Stimulated activated naive CD8-positive, alpha-beta T cell treated with anti-CD3 and anti-CD28 coated beads, Interleukin-15, amount 100 ng/mL, for 72 hours (primary cell): ENCODE measurements at regions not wholly inside any gene's neighbourhood (a gene's known extent, or its start where the extent isn't known, plus 50 kb on each side); places are given as distances from the start of the nearest gene placed in this dataset.

Experiments
- ATAC-seq: fragments of 150-1000 bp; cut with Tn5 transposase; 2 replicates; pipeline ENCODE4 v1.10.0; 2021; ENCODE audit warnings: mild to moderate bottlenecking, moderate library complexity
- DNase-seq, 2 donors: peaks; one replicate each; pipeline ENCODE4 v3.0.0; 2021 to 2022
- H3K27ac Mint-ChIP-seq, 2 donors: one replicate each; pipeline ENCODE4 v1.8.0; 2022; ENCODE audit warnings: mild to moderate bottlenecking in 2 of 2, mixed read lengths in 2 of 2, moderate library complexity in 2 of 2
- H3K27me3 Mint-ChIP-seq: one replicate; pipeline ENCODE4 v1.8.0; 2022; ENCODE audit warnings: mixed read lengths
- H3K4me1 Mint-ChIP-seq: one replicate; pipeline ENCODE4 v1.8.0; 2022; ENCODE audit warnings: mild to moderate bottlenecking, mixed read lengths
- H3K4me3 Mint-ChIP-seq, 2 donors: one replicate each; pipeline ENCODE4 v1.8.0; 2022; ENCODE audit warnings: mild to moderate bottlenecking in 2 of 2, mixed read lengths in 2 of 2, moderate library complexity in 1 of 2
- H3K9me3 Mint-ChIP-seq, 2 donors: one replicate each; pipeline ENCODE4 v1.8.0; 2022; ENCODE audit warnings: mixed read lengths in 2 of 2

DNA sequence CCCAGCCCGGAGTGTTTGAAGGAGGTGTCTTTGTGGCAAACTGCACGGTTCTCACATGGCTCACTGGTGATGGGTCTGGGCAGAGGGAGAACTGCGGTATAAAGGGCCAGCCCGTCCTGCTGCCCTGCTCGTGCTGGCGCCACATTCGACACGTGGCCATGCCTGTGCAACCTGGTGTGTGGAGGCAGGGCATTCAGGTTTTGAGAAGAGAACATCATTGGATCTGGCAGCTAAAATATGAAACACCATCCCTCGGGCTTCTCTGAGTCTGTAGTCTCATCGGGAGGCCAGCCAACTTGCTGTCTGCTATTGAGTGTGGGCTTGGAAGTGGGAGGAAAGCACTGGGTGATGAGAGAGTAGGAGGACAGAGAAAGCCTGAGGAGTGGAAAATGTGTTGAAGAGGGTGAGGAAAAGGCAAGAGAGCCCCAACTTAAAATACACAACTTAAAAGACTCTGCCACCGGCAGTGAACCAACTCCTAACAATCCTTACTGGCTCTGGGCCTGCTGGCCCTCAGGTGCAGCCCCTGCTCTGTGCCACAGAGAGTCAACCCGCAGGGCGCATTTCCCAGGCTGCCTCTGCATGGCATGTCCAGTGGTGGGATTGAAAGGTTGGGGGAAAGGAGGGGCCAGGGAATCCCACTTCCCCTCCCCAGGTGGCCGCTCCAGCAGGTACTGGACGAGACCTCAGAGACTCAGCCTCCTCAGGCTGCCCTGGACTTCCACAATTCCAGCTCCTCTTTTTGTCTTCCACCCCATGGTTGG, 112.7 kb upstream of the DLX2 start:
- Mint-ChIP-seq H3K4me3 (no peak overlapping the region), H3K4me1 (peaks cover 15% of the 10 kb centered on the region), H3K9me3 (no peaks in the 10 kb centered on the region)

DNA sequence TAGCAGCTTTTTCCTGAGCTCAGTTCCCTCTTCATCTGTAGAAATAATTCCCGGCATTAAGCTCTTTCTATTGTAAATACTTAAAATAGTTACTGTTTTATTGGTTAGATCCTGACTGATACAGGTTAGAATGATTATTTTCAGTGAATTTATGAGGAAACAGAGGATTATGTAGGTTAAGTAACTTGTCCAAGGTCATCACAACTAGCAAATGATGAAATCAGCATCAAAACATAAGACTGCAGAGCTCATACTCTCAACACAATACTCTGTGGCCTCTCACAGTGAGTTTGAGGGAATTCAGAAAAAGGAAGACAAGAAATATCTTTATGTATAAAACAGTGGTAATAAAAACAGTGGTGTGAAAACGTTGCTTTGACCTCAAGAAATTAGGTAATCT, 113.2 kb upstream of the DLX2 start:
- Mint-ChIP-seq H3K4me1 (peaks cover 15% of the 10 kb centered on the region), H3K4me3 (no peak overlapping the region), H3K27me3 (no peaks in the 10 kb centered on the region), H3K9me3 (no peaks in the 10 kb centered on the region), H3K27ac (no peak overlapping the region)
- DNase-seq, result no peak
- ATAC-seq, result no peak

More for the DNA sequence above, 112.7 kb upstream of the DLX2 start:
- Mint-ChIP-seq H3K27me3 (no peaks in the 10 kb centered on the region), H3K27ac (no peak overlapping the region)
- ATAC-seq (no peak), DNase-seq (no peak)

DNA sequence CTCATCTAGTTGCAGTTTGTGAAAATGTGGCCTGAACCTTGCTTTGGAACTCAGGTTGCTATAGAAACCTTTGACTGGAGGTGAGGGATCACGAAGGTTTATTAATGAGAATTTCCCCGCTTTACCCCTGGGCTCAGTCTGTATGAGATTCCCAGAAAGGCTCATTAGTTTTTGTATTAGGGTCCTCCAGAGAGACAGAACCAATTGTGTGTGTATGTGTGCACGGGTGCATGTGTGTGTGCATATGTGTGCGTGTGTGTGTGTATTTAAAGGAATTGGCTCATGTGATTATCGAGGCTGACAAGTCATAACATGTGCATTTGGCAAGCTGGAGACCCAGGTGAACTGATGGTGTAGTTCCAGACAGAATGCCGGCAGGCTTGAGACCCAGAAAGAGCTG, 113.8 kb upstream of the DLX2 start:
- H3K9me3 Mint-ChIP-seq, result no peaks in the 10 kb centered on the region
- no peaks in the 10 kb centered on the region for H3K27me3 Mint-ChIP-seq
- peaks cover 15% of the 10 kb centered on the region for H3K4me1 Mint-ChIP-seq
- DNase-seq, result no peak
- no peak for ATAC-seq
- H3K27ac Mint-ChIP-seq, result no peak overlapping the region
- no peak overlapping the region for H3K4me3 Mint-ChIP-seq

DNA sequence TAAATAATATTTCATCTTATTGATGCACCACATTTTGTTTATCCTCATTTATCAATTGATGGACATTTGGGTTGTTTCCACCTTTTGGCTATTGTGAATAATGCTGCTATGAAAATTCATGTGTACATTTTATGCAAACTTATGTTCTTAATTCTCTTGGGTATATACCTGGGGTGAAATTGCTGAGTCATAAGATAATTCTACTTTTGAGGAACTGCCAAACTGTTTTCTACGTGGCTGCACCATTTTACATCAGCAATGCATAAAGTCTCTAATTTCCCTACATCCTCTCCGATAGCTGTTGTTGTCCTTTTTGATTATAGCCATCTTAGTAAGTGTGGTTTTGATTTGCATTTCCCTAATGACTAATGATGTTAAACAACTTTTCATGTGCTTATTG, 116.5 kb upstream of the DLX2 start:
- no peak for ATAC-seq
- DNase-seq, result no peak
- Mint-ChIP-seq H3K4me3 (no peak overlapping the region), H3K4me1 (peaks cover 18% of the 10 kb centered on the region), H3K9me3 (no peaks in the 10 kb centered on the region), H3K27me3 (no peaks in the 10 kb centered on the region), H3K27ac (no peak overlapping the region)

DNA sequence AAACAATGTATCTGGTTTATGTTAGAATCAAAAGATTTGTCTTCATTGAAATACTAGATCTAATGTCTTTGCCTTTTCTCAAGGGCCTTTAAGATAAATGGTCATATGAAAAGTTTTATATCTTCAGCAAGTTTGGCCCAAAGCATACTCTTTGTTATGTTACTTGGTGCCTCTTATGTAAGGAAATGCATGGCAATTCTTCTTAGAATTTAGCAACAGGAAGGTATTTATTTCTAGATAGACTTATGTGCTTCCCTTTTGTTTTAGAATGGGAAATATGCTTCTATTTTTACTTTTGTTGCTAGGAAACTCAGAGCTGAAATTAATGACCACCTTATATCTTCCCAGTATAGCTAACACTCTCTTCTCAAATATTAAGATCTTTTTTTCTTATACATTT, 117.4 kb upstream of the DLX2 start:
- no peaks in the 10 kb centered on the region for H3K27me3 Mint-ChIP-seq
- ATAC-seq, result no peak
- no peaks in the 10 kb centered on the region for H3K9me3 Mint-ChIP-seq

DNA sequence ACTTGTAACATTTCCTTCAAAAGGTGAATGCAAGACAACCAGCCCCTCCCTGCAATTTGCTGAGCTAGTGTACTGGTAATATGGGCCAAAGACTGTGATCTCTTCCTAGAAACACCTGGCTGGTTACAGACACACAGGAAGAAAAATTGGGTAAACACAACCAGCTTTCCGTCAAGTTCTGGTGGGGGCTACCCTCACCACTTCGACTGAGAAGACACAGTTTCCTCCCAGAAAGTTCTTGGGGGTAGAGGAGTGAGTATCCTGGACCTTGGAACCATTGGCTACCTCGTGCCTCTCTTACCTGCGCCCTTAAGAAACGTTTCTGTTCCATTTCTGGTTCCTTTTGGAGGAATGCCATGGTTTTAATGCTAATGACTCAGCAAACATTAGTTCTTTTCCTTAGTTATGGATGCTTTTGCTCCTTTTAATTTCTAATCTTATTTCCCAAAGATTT, 120.9 kb upstream of the DLX2 start:
- peak; percentile 60 for ATAC-seq
- Mint-ChIP-seq H3K9me3 (no peaks in the 10 kb centered on the region), H3K4me3 (no peak overlapping the region), H3K27me3 (no peaks in the 10 kb centered on the region), H3K4me1 (peaks cover 31% of the 10 kb centered on the region), H3K27ac (no peak overlapping the region)
- DNase-seq, result no peak

More for the DNA sequence above, 117.4 kb upstream of the DLX2 start:
- H3K4me1 Mint-ChIP-seq, result peaks cover 28% of the 10 kb centered on the region
- H3K4me3 Mint-ChIP-seq, result no peak overlapping the region
- no peak for DNase-seq
- no peak overlapping the region for H3K27ac Mint-ChIP-seq

DNA sequence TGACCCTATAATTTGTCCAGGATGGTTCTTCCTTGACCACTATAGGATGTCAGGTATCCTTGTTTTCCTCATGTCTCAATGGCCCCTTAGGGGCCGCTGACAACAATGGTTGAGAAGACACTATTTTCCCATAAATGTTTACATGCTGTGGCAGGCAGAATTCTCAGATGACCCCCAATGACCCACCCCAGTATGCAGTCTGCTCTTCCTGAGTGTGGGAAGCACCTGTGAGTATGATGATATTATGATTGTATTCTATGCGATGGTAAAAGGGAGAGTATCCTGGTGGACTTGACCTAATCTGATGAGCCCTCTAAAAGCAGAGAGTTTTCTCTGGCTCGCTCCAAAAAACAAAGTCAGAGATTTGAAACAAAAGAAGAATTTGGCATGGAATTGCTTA, 123.1 kb upstream of the DLX2 start:
- H3K4me1 Mint-ChIP-seq, result peaks cover 31% of the 10 kb centered on the region
- DNase-seq (no peak), ATAC-seq (no peak)
- no peak overlapping the region for H3K4me3 Mint-ChIP-seq
- H3K27ac Mint-ChIP-seq, result no peak overlapping the region
- H3K27me3 Mint-ChIP-seq, result no peaks in the 10 kb centered on the region
- H3K9me3 Mint-ChIP-seq, result no peaks in the 10 kb centered on the region

DNA sequence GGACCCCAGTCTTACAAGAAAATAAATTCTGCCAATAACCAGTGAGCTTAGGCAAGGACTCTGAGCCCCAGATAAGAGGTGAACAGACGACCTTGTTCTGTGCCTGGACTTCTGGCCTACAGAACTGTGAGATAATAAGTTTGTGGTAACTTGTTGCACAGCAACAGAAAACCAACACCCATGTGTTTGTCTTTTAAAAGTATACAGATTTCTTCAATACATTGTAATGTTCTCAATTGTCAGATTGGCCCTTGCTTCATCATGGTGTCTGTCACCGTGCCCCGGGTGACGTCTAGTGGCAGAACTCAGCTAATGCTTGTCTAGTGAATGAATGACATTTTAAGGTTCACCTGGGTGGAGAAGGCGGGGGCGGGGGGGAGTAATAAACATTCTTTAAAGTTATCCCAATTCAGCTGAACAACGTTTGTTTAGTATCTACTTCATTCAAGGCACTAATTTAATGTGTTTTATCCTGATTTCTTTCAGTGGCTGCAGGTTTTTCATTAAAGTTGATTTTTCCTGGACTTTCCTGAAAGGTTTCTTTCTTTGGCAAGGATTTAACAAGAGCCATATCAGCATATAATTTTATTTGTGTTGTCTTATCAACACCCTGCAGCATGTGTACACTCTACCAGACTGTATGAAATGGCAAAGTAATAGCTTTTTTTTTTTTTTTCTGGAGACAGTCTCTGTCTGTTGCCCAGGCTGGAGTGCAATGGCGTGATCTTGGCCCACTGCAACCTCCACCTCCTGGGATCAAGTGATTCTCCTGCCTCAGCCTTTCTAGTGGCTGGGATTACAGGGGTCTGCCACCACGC, 123.8 kb upstream of the DLX2 start:
- ATAC-seq, result no peak
- H3K27me3 Mint-ChIP-seq, result no peaks in the 10 kb centered on the region
- DNase-seq, result no peak

DNA sequence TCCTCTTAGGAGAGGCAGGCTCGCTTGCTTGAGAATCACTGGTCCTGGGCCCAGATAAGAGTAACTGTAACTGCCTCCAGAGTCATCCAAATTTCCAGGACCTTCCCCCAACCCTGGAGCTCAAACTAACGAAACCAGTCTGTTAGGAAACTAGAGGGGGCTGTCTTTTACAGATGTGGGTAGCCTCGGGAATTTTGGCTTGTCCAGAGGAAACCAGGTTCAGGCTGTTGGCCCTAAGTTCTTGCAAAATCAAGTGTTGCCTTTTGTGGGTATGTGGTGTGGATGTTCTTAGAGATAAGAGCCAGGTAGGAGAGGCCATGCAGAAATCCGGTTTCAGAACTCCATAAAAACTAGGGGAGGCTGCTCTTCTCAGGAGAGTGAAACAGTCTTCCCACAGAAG, 125.0 kb upstream of the DLX2 start:
- ATAC-seq, result no peak
- Mint-ChIP-seq H3K27ac (no peak overlapping the region), H3K4me1 (peaks cover 26% of the 10 kb centered on the region), H3K27me3 (no peaks in the 10 kb centered on the region), H3K9me3 (no peaks in the 10 kb centered on the region), H3K4me3 (no peak overlapping the region)
- DNase-seq, result no peak

More for the DNA sequence above, 123.8 kb upstream of the DLX2 start:
- peaks cover 31% of the 10 kb centered on the region for H3K4me1 Mint-ChIP-seq
- H3K9me3 Mint-ChIP-seq, result no peaks in the 10 kb centered on the region
- no peak overlapping the region for H3K4me3 Mint-ChIP-seq
- no peak overlapping the region for H3K27ac Mint-ChIP-seq

DNA sequence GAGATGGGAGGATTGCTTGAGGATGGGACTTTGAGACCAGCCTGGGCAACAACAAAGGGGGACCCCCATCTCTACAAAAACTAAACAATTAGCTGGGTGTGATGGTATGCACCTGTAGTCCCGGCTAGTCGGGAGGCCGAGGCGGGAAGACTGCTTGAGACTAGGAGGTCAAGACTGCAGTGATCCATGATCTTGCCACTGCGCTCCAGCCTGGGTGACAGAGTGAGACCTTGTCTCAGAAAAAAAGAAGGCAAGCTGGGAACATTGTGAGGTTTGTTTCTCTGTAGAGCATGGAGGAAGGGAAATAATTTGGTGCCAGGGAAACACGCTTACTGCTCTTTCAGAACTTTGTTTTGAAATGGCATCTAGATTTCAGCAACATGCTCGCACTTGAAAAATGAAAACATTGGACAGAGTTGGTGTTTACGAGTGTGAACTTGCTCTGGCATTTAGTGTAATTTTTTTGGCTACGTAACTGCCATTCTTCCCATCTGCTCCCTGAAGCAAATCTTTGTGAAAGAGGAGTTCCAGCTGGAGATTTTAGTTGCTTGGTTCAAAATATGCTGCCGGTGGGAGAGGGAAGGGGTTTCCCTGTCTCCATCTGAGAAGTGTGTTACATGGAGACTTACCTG, 125.6 kb upstream of the DLX2 start:
- ATAC-seq (no peak), DNase-seq (no peak)
- Mint-ChIP-seq H3K4me1 (peaks cover 20% of the 10 kb centered on the region), H3K27ac (no peak overlapping the region), H3K27me3 (peaks cover 2% of the 10 kb centered on the region), H3K9me3 (no peaks in the 10 kb centered on the region), H3K4me3 (no peak overlapping the region)

DNA sequence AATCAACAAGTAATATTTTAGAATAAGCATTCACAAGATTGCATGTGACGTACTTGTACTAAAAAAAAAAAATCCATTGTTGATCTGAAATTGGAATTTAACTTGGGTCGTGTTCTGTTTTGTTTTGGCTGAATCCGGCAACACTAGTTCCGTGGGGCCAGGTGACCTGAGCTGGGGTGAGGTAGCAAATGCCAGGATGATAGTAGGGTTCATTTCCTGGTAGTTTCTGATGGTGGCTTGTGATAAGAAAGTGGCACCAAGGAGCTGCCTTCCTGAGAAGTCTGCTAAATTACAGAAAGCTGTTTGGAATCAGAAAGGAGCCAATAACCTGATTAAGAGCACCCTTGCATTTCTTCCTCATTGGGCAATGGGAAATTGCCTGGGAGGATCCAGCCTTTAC, 126.4 kb upstream of the DLX2 start:
- no peak for ATAC-seq
- Mint-ChIP-seq H3K27ac (no peak overlapping the region), H3K4me1 (peaks cover 17% of the 10 kb centered on the region), H3K4me3 (no peak overlapping the region), H3K9me3 (no peaks in the 10 kb centered on the region), H3K27me3 (peaks cover 10% of the 10 kb centered on the region)
- DNase-seq, result no peak

DNA sequence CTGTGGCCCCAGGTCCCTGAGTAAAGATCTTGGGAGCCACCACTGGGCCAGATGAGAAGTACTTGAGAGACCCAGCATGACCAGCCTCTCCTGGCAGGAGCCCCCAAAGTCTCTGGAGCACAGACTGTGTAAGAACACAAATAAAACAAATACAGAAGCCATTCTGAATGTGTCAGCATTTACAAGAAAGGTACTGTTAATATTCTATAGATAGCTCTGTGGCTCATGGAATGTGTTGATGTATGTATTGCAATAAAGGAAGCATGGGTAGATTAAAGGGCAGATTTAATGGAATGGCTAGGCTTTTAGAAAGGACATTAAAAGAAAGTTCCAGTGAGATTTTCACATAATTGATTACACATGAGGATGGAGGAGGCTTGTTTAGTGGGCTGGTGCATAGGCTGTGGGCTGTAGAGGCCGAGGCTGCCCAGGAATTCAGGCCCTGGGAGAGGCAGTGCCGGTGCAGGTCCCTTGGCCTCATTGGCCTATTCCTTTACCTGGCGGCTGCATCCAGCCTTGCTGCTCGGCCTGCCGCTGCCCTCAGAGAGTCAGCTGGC, 127.7 kb upstream of the DLX2 start:
- Mint-ChIP-seq H3K27ac (no peak overlapping the region), H3K4me1 (peaks cover 17% of the 10 kb centered on the region), H3K9me3 (no peaks in the 10 kb centered on the region), H3K4me3 (no peak overlapping the region), H3K27me3 (peaks cover 23% of the 10 kb centered on the region)
- no peak for DNase-seq
- no peak for ATAC-seq

DNA sequence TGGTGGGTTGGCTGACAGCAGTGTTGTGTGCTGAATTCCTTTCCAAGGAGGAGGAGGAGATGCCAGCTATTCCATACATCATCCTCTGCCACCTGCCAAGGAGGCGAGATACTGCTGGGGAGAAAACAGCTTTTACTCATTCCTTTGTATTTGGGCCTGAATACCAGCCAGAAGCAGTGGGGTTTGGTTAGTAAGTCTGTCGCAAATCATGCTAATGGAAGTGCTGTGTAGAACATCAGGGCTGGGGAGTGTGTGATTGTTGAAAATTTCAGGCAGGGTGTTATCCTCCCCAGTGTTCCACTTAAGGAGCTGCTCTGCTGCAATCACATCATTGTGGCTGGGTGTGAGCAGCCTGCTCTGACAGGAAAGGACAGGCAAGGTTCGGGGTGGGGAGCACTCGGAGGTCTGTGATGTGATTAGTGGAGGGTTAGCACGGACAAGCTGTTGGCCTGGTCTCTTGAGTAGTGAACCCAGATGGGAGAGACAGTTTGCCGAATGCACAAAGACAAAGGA, 128.2 kb upstream of the DLX2 start:
- peaks cover 18% of the 10 kb centered on the region for H3K4me1 Mint-ChIP-seq
- ATAC-seq, result no peak

DNA sequence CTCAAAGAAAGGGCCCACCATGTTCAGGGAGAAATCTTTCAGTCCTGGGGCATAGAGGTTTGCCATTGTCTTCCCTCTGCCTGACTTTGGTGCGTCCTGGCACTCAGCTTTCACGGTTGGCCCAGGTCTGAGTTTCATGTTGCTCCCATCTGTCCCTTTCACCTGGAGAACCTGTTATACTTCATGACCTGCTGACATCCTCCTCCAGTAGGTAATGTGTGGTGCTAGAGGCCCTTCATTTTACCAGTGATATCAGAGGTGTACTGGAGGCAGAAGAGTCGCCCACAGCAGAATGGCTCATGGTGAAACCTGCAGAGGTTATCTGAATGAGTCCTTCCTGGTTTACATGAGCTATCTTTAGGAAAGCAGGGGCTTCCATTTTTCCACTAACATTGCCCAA, 128.8 kb upstream of the DLX2 start:
- no peak for DNase-seq
- no peak overlapping the region for H3K4me3 Mint-ChIP-seq
- no peak for ATAC-seq
- no peak overlapping the region for H3K27ac Mint-ChIP-seq
- H3K27me3 Mint-ChIP-seq, result peaks cover 34% of the 10 kb centered on the region
- peaks cover 18% of the 10 kb centered on the region for H3K4me1 Mint-ChIP-seq
- no peaks in the 10 kb centered on the region for H3K9me3 Mint-ChIP-seq

More for the DNA sequence above, 128.2 kb upstream of the DLX2 start:
- H3K27ac Mint-ChIP-seq, result no peak overlapping the region
- H3K4me3 Mint-ChIP-seq, result no peak overlapping the region
- peaks cover 28% of the 10 kb centered on the region for H3K27me3 Mint-ChIP-seq
- no peaks in the 10 kb centered on the region for H3K9me3 Mint-ChIP-seq
- DNase-seq, result no peak

DNA sequence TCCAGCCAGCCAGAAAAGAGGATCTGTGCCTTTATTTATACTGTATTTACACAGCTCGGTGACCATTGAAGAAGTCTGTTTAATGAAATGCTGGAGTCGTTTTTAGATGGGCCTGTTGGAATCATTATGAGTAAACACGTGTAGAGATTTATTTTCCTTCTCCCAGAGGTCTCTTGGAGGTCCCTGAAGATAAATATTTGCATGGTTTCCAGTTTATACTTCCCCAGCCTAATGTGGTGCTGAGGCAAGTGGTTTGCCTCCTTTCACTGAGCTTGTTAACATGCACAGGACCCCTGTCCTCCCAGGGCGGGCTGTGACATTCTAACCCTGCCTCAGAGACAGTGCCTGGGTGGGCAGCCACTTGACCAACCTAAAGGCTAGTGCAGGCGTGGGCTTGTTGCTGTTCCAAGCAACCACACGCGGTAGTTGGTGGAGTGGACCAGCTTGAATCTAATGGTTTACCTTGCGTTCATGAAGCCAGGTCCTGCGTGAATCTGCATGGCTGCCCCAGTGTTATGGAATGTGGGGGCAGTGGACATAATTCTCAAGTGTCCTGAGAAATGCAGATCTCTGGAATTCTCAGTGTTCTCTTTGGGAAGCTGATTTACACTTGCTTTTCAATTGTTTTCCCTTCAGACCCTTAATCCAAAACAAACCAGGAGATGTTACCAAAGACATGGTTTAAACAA, 130.2 kb upstream of the DLX2 start:
- no peak for DNase-seq
- Mint-ChIP-seq H3K27me3 (peaks cover 41% of the 10 kb centered on the region), H3K4me1 (peaks cover 18% of the 10 kb centered on the region)

More for the DNA sequence above, 130.2 kb upstream of the DLX2 start:
- Mint-ChIP-seq H3K4me3 (no peak overlapping the region), H3K27ac (no peak overlapping the region), H3K9me3 (no peaks in the 10 kb centered on the region)
- ATAC-seq, result no peak
